SHP77 treated with DMSO at 0.1 percent for 48 hours (cell line): ENCODE measurements at regions not wholly inside any gene's neighbourhood (a gene's known extent, or its start where the extent isn't known, plus 50 kb on each side); places are given as distances from the start of the nearest gene placed in this dataset.
A peak's percentile ranks its signal among the peaks of the same experiment; 100 is the strongest.
"Not testable (repeated sequence)": the region's sequence is repeated elsewhere in the genome, so short reads cannot be mapped to it uniquely, and the experiment has no call there.

Source experiments
- DNase-seq: peaks from one replicate; lab custom pipeline; 2025; lab: John Stamatoyannopoulos, UW

- DNase-seq, result no peak
Observed at GRCh38 chr3:67064105-67064504, 66.0 kb downstream of the KBTBD8 start.

- no peak for DNase-seq
Observed at GRCh38 chr3:67067251-67067650, 69.1 kb downstream of the KBTBD8 start.

- DNase-seq, result not testable (repeated sequence)
Observed at GRCh38 chr3:67072640-67073039, 74.5 kb downstream of the KBTBD8 start.

GRCh38 chr3:67073812-67074211 is 75.7 kb downstream of the KBTBD8 start:
- DNase-seq, result no peak

GRCh38 chr3:67075295-67075694 is 77.2 kb downstream of the KBTBD8 start:
- DNase-seq, result no peak

GRCh38 chr3:67076607-67077006 is 78.5 kb downstream of the KBTBD8 start:
- DNase-seq, result no peak

GRCh38 chr3:67077656-67078055 is 79.5 kb downstream of the KBTBD8 start:
- DNase-seq, result no peak

- no peak for DNase-seq
Observed at GRCh38 chr3:67082533-67083024, 84.5 kb downstream of the KBTBD8 start.

GRCh38 chr3:67083277-67083676 is 85.2 kb downstream of the KBTBD8 start:
- no peak for DNase-seq

- no peak for DNase-seq
Observed at GRCh38 chr3:67087788-67088187, 89.7 kb downstream of the KBTBD8 start.

GRCh38 chr3:67090474-67090873 is 92.4 kb downstream of the KBTBD8 start:
- no peak for DNase-seq

GRCh38 chr3:67093305-67093704 is 95.2 kb downstream of the KBTBD8 start:
- DNase-seq, result no peak

- no peak for DNase-seq
Observed at GRCh38 chr3:67094167-67094566, 96.1 kb downstream of the KBTBD8 start.

- no peak for DNase-seq
Observed at GRCh38 chr3:67094774-67095173, 96.7 kb downstream of the KBTBD8 start.

GRCh38 chr3:67104388-67104787 is 106.3 kb downstream of the KBTBD8 start:
- no peak for DNase-seq

- no peak for DNase-seq
Observed at GRCh38 chr3:67106874-67107273, 108.8 kb downstream of the KBTBD8 start.

GRCh38 chr3:67109651-67110204 is 111.6 kb downstream of the KBTBD8 start:
- DNase-seq, result peak; percentile 16

GRCh38 chr3:67113802-67114407 is 115.8 kb downstream of the KBTBD8 start:
- peak; percentile 34 for DNase-seq

GRCh38 chr3:67118122-67118521 is 120.0 kb downstream of the KBTBD8 start:
- no peak for DNase-seq

GRCh38 chr3:67118635-67119034 is 120.5 kb downstream of the KBTBD8 start:
- DNase-seq, result no peak

- DNase-seq, result no peak
Observed at GRCh38 chr3:67123914-67124313, 125.8 kb downstream of the KBTBD8 start.

- DNase-seq, result no peak
Observed at GRCh38 chr3:67127254-67127653, 129.1 kb downstream of the KBTBD8 start.

GRCh38 chr3:67142432-67142831 is 144.3 kb downstream of the KBTBD8 start:
- no peak for DNase-seq

GRCh38 chr3:67145738-67146137 is 147.6 kb downstream of the KBTBD8 start:
- no peak for DNase-seq
